ENCODE measurements at regions not wholly inside any gene's neighbourhood (a gene's known extent, or its start where the extent isn't known, plus 50 kb on each side); places are given as distances from the start of the nearest gene placed in this dataset.

DNA sequence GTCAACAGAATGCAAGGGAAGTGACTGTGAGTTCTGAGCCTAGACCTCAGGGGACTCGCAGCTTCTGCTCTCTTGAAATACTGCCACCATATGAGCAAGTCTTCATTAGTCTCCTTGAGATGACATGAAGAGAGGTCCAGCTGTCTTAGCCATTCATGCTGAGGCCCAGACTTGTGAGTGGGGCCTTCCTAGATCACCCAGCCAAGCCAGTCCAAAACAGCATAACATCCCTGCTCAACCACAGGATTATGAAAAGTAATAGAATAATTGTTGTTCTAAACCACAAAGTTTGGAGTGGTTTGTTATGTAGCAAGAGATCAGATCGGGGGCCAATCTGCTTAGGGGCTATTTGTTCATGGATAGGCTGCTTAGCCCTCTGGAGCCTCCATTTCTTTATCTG lies 54.9 kb upstream of the HTATIP2 start:
- no peak overlapping the region for H3K4me2 ChIP-seq (ENCODE audit: insufficient read depth, low read length)
- TF ChIP-seq, protein P1, sequence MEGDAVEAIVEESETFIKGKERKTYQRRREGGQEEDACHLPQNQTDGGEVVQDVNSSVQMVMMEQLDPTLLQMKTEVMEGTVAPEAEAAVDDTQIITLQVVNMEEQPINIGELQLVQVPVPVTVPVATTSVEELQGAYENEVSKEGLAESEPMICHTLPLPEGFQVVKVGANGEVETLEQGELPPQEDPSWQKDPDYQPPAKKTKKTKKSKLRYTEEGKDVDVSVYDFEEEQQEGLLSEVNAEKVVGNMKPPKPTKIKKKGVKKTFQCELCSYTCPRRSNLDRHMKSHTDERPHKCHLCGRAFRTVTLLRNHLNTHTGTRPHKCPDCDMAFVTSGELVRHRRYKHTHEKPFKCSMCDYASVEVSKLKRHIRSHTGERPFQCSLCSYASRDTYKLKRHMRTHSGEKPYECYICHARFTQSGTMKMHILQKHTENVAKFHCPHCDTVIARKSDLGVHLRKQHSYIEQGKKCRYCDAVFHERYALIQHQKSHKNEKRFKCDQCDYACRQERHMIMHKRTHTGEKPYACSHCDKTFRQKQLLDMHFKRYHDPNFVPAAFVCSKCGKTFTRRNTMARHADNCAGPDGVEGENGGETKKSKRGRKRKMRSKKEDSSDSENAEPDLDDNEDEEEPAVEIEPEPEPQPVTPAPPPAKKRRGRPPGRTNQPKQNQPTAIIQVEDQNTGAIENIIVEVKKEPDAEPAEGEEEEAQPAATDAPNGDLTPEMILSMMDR (IDR thresholded peaks at IDR 0.05; ENCODE audit: extremely low read depth, low read depth, low read length): no peak
- DNase-seq (ENCODE audit: insufficient read length, low spot score, missing footprints): no peak
- no peaks in the 10 kb centered on the region for H3K79me2 ChIP-seq (ENCODE audit: insufficient read depth, low read length)
- H3K4me1 ChIP-seq (ENCODE audit: insufficient read depth, low read length): no peaks in the 10 kb centered on the region
- H3K36me3 ChIP-seq (ENCODE audit: insufficient read depth, low read length): no peaks in the 10 kb centered on the region
- no peak overlapping the region for H3K27ac ChIP-seq (ENCODE audit: low read depth, low read length)
- no peaks in the 10 kb centered on the region for H3K9me3 ChIP-seq (ENCODE audit: low read depth, low read length)
- H2AFZ ChIP-seq (ENCODE audit: low read length): no peak overlapping the region
- no peaks in the 10 kb centered on the region for H4K20me1 ChIP-seq (ENCODE audit: insufficient read depth, low read length)
- no peak overlapping the region for H3K4me3 ChIP-seq (ENCODE audit: insufficient read depth, low read length)
- peaks cover 17% of the 10 kb centered on the region for H3K27me3 ChIP-seq (ENCODE audit: insufficient read depth, low read length)

DNA sequence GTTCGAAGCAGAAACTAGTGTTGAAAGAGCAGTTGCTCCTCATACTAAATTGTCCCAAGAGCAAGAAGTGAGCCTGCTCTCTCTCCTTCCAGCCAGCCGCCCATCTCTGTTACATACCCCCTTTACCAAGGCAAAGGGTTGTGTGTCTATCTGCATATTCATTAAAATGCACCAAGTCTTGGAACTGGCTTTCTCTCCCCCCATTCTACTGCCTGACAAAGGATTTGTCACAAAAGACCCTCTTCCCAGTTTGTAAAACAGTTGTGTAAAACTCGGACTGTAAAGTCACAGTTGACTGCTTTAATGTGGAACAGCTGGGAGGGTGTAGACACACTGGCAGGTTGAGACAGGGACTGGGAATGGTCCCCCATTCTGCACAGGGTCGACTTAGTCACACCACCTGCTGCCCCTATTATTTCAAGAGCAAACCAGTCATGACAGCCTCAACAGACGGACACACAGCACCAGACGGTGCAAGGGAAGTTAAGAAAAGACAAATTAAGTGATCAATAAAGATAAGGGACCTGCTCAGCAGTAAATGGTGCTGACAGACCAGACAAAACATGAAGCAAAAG lies 60.0 kb upstream of the HTATIP2 start:
- peaks cover 6% of the 10 kb centered on the region for H3K27me3 ChIP-seq (ENCODE audit: insufficient read depth, low read length)
- no peak overlapping the region for H2AFZ ChIP-seq (ENCODE audit: low read length)
- no peaks in the 10 kb centered on the region for H4K20me1 ChIP-seq (ENCODE audit: insufficient read depth, low read length)
- no peaks in the 10 kb centered on the region for H3K4me1 ChIP-seq (ENCODE audit: insufficient read depth, low read length)
- H3K27ac ChIP-seq (ENCODE audit: low read depth, low read length): no peak overlapping the region
- no peaks in the 10 kb centered on the region for H3K79me2 ChIP-seq (ENCODE audit: insufficient read depth, low read length)
- TF ChIP-seq, protein P1 (IDR thresholded peaks at IDR 0.05; ENCODE audit: extremely low read depth, low read depth, low read length): no peak
- H3K9me3 ChIP-seq (ENCODE audit: low read depth, low read length): no peaks in the 10 kb centered on the region
- no peak overlapping the region for H3K4me2 ChIP-seq (ENCODE audit: insufficient read depth, low read length)
- DNase-seq (ENCODE audit: insufficient read length, low spot score, missing footprints): no peak
- no peaks in the 10 kb centered on the region for H3K36me3 ChIP-seq (ENCODE audit: insufficient read depth, low read length)
- no peak overlapping the region for H3K4me3 ChIP-seq (ENCODE audit: insufficient read depth, low read length)

DNA sequence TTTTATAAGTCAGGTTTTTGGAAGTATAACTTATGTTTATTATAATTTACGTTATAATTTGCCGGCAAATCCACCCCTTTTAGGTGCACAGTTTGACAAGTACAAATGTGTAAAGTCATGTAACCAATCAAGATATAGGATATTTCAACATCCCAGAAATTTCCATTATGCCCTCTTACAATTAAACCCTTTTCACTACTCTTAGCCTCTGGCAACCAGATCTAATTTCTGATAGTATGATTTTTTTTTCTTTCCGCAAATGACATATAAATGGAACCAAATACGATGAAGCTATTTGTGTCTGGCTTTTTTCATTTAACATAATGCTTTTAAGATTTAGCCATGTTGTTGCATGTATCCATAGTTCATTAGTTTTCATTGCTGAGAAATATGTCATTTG lies 69.5 kb upstream of the HTATIP2 start:
- H2AFZ ChIP-seq (ENCODE audit: low read length): no peak overlapping the region
- no peak overlapping the region for H3K27ac ChIP-seq (ENCODE audit: low read depth, low read length)
- H3K79me2 ChIP-seq (ENCODE audit: insufficient read depth, low read length): no peaks in the 10 kb centered on the region
- H3K4me2 ChIP-seq (ENCODE audit: insufficient read depth, low read length): no peak overlapping the region
- H3K4me1 ChIP-seq (ENCODE audit: insufficient read depth, low read length): no peaks in the 10 kb centered on the region
- TF ChIP-seq, protein P1 (IDR thresholded peaks at IDR 0.05; ENCODE audit: extremely low read depth, low read depth, low read length): no peak
- H3K9me3 ChIP-seq (ENCODE audit: low read depth, low read length): no peaks in the 10 kb centered on the region
- H3K4me3 ChIP-seq (ENCODE audit: insufficient read depth, low read length): no peak overlapping the region
- peaks cover 7% of the 10 kb centered on the region for H3K27me3 ChIP-seq (ENCODE audit: insufficient read depth, low read length)
- H4K20me1 ChIP-seq (ENCODE audit: insufficient read depth, low read length): no peaks in the 10 kb centered on the region
- no peak for DNase-seq (ENCODE audit: insufficient read length, low spot score, missing footprints)
- no peaks in the 10 kb centered on the region for H3K36me3 ChIP-seq (ENCODE audit: insufficient read depth, low read length)

DNA sequence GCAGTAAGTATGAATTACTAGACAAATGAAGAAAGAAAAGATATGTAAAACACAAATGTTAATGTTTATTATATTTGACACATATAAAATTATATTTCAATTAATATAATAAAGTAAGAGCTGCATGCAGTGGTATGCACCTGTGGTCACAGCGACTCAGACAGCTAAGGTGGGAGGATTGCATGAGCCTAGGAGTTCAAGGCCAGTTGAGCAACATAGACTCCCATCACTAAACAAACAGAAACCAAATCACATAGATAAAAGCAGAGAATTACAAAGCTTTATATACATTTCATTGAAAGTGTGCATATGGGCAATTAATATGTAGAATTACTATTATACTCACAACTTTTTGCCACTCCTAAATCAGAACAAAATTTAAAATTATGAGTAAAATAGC lies 70.0 kb upstream of the HTATIP2 start:
- Histone ChIP-seq H2AFZ (ENCODE audit: low read length) (no peak overlapping the region), H3K4me2 (ENCODE audit: insufficient read depth, low read length) (no peak overlapping the region), H3K79me2 (ENCODE audit: insufficient read depth, low read length) (no peaks in the 10 kb centered on the region), H3K36me3 (ENCODE audit: insufficient read depth, low read length) (no peaks in the 10 kb centered on the region), H3K4me1 (ENCODE audit: insufficient read depth, low read length) (no peaks in the 10 kb centered on the region), H3K4me3 (ENCODE audit: insufficient read depth, low read length) (no peak overlapping the region), H3K27me3 (ENCODE audit: insufficient read depth, low read length) (peaks cover 7% of the 10 kb centered on the region), H4K20me1 (ENCODE audit: insufficient read depth, low read length) (no peaks in the 10 kb centered on the region), H3K27ac (ENCODE audit: low read depth, low read length) (no peak overlapping the region), H3K9me3 (ENCODE audit: low read depth, low read length) (no peaks in the 10 kb centered on the region)
- DNase-seq (ENCODE audit: insufficient read length, low spot score, missing footprints): no peak
- TF ChIP-seq, protein P1 (IDR thresholded peaks at IDR 0.05; ENCODE audit: extremely low read depth, low read depth, low read length): no peak
